HG02981 (cell line): ENCODE measurements at regions not wholly inside any gene's neighbourhood (a gene's known extent, or its start where the extent isn't known, plus 50 kb on each side); places are given as distances from the start of the nearest gene placed in this dataset.
"Not testable (repeated sequence)": the region's sequence is repeated elsewhere in the genome, so short reads cannot be mapped to it uniquely, and the experiment has no call there.

Experiments used
- ATAC-seq: cut with Tn5 transposase; IDR thresholded peaks from one replicate; pipeline ENCODE4 v1.9.1; 2021; ENCODE audit warnings: mild to moderate bottlenecking, moderate library complexity; ENCODE audit not compliant: unreplicated experiment

GRCh38 chr1:192862271-192862670 is 53.4 kb downstream of the RGS2 start:
- no peak for ATAC-seq

GRCh38 chr1:192866241-192866868 is 57.5 kb downstream of the RGS2 start:
- ATAC-seq = no peak

GRCh38 chr1:192867180-192867579 is 58.3 kb downstream of the RGS2 start:
- ATAC-seq = no peak

GRCh38 chr1:192869308-192869940 is 60.6 kb downstream of the RGS2 start:
- no peak for ATAC-seq

- no peak for ATAC-seq
Observed at GRCh38 chr1:192872010-192872409, 63.2 kb downstream of the RGS2 start.

- ATAC-seq = no peak
Observed at GRCh38 chr1:192873836-192874235, 65.0 kb downstream of the RGS2 start.

GRCh38 chr1:192876633-192877032 is 67.8 kb downstream of the RGS2 start:
- ATAC-seq = no peak

GRCh38 chr1:192877283-192877886 is 68.5 kb downstream of the RGS2 start:
- no peak for ATAC-seq

GRCh38 chr1:192878249-192878648 is 69.4 kb downstream of the RGS2 start:
- no peak for ATAC-seq

GRCh38 chr1:192879406-192879805 is 70.6 kb downstream of the RGS2 start:
- no peak for ATAC-seq

GRCh38 chr1:192880231-192880630 is 71.4 kb downstream of the RGS2 start:
- ATAC-seq = no peak

GRCh38 chr1:192884241-192884640 is 75.4 kb downstream of the RGS2 start:
- no peak for ATAC-seq

GRCh38 chr1:192885387-192885786 is 76.5 kb downstream of the RGS2 start:
- ATAC-seq = not testable (repeated sequence)

- ATAC-seq = no peak
Observed at GRCh38 chr1:192887426-192887825, 78.6 kb downstream of the RGS2 start.

GRCh38 chr1:192888574-192888973 is 79.7 kb downstream of the RGS2 start:
- ATAC-seq = no peak

- no peak for ATAC-seq
Observed at GRCh38 chr1:192889082-192889481, 80.2 kb downstream of the RGS2 start.

GRCh38 chr1:192890134-192890533 is 81.3 kb downstream of the RGS2 start:
- no peak for ATAC-seq

- no peak for ATAC-seq
Observed at GRCh38 chr1:192892934-192893333, 84.1 kb downstream of the RGS2 start.

GRCh38 chr1:192895487-192895886 is 86.6 kb downstream of the RGS2 start:
- ATAC-seq = not testable (repeated sequence)

- ATAC-seq = no peak
Observed at GRCh38 chr1:192896376-192896775, 87.5 kb downstream of the RGS2 start.

GRCh38 chr1:192901500-192901899 is 92.7 kb downstream of the RGS2 start:
- no peak for ATAC-seq

- no peak for ATAC-seq
Observed at GRCh38 chr1:192903142-192903541, 94.3 kb downstream of the RGS2 start.
